ENCODE measurements at regions not wholly inside any gene's neighbourhood (a gene's known extent, or its start where the extent isn't known, plus 50 kb on each side); places are given as distances from the start of the nearest gene placed in this dataset.

GRCh38 chr10:130938051-130938450 lies 373.5 kb downstream of the TCERG1L start:
- TF ChIP-seq POLR2A (IDR thresholded peaks at IDR 0.05) (no peak), CTCF (IDR thresholded peaks at IDR 0.05) (no peak)
